HEK293T (cell line): ENCODE measurements at regions not wholly inside any gene's neighbourhood (a gene's known extent, or its start where the extent isn't known, plus 50 kb on each side); places are given as distances from the start of the nearest gene placed in this dataset.

Experiments
- CTCF ChIA-PET: fragments of 350-600 bp; formaldehyde crosslinking; extraction: SDS; loops from one replicate; lab custom pipeline; 2021; ENCODE audit warnings: antibody characterized with exemption, inconsistent platforms; lab: Yijun Ruan, JAX
- POLR2A ChIA-PET: fragments of 350-600 bp; formaldehyde crosslinking; extraction: SDS; loops from one replicate; lab custom pipeline; 2020; ENCODE audit warnings: antibody characterized with exemption, inconsistent platforms; lab: Yijun Ruan, JAX
- DNase-seq: peaks from one replicate; pipeline ENCODE4 v3.0.0; 2012; ENCODE audit warnings: mixed read lengths; ENCODE audit errors: extremely low spot score
- ARNT ChIP-seq: fragments of 450-650 bp; IDR thresholded peaks from 2 replicates; pipeline ENCODE4 v1.6.1; 2017; ENCODE audit warnings: mild to moderate bottlenecking
- BHLHE40 ChIP-seq: fragments of 450-650 bp; IDR thresholded peaks from 2 replicates; pipeline ENCODE4 v1.6.1; 2016; ENCODE audit warnings: mild to moderate bottlenecking, moderate library complexity, borderline replicate concordance
- CTBP1 ChIP-seq: fragments of 450-650 bp; IDR thresholded peaks from 2 replicates; pipeline ENCODE4 v1.6.1; 2016; ENCODE audit warnings: borderline replicate concordance
- ELF4 ChIP-seq: fragments of 450-650 bp; IDR thresholded peaks from 2 replicates; pipeline ENCODE4 v1.6.1; 2017; ENCODE audit warnings: antibody characterized with exemption
- FOXA1 ChIP-seq: fragments of 450-650 bp; IDR thresholded peaks from 2 replicates; pipeline ENCODE4 v1.6.1; 2016; ENCODE audit warnings: mild to moderate bottlenecking
- FOXK2 ChIP-seq: fragments of 450-650 bp; IDR thresholded peaks from 2 replicates; pipeline ENCODE4 v1.6.1; 2016; ENCODE audit warnings: mild to moderate bottlenecking
- FOXM1 ChIP-seq: fragments of 450-650 bp; IDR thresholded peaks from 2 replicates; pipeline ENCODE4 v1.6.1; 2017; ENCODE audit warnings: mild to moderate bottlenecking, borderline replicate concordance
- HDGF ChIP-seq: fragments of 450-650 bp; IDR thresholded peaks from 2 replicates; pipeline ENCODE4 v1.6.1; 2017; ENCODE audit warnings: antibody characterized with exemption, borderline replicate concordance
- L3MBTL2 ChIP-seq: fragments of 450-650 bp; conservative IDR thresholded peaks from 2 replicates; pipeline ENCODE4 v1.6.1; 2016; ENCODE audit warnings: mild to moderate bottlenecking
- LEF1 ChIP-seq: fragments of 450-650 bp; IDR thresholded peaks from 2 replicates; pipeline ENCODE4 v1.6.1; 2017; ENCODE audit warnings: mild to moderate bottlenecking, borderline replicate concordance
- NFRKB ChIP-seq: fragments of 450-650 bp; IDR thresholded peaks from 2 replicates; pipeline ENCODE4 v1.6.1; 2016; ENCODE audit warnings: mild to moderate bottlenecking, moderate library complexity
- PKNOX1 ChIP-seq: fragments of 450-650 bp; IDR thresholded peaks from 2 replicates; pipeline ENCODE4 v1.6.1; 2016
- SP1 ChIP-seq: fragments of 450-650 bp; IDR thresholded peaks from 2 replicates; pipeline ENCODE4 v1.6.1; 2017
- SUZ12 ChIP-seq: fragments of 450-650 bp; IDR thresholded peaks from 2 replicates; pipeline ENCODE4 v1.6.1; 2016; ENCODE audit warnings: mild to moderate bottlenecking
- TARDBP ChIP-seq: fragments of 450-650 bp; IDR thresholded peaks from 2 replicates; pipeline ENCODE4 v1.6.1; 2016
- ZNF384 ChIP-seq: fragments of 450-650 bp; IDR thresholded peaks from 2 replicates; pipeline ENCODE4 v1.6.1; 2016

- no peak for TF ChIP-seq NFRKB
- TF ChIP-seq ARNT: no peak
- no peak for TF ChIP-seq BHLHE40
- no peak for TF ChIP-seq LEF1
- TF ChIP-seq FOXK2: no peak
- TF ChIP-seq PKNOX1: no peak
- TF ChIP-seq L3MBTL2: no peak
- CTCF ChIA-PET: no interaction called here
- DNase-seq: no peak
- POLR2A ChIA-PET: no interaction called here
Measured at GRCh38 chrX:63932907-63933306, 147.9 kb upstream of the ARHGEF9 start.

GRCh38 chrX:63932006-63932405 lies 147.0 kb upstream of the ARHGEF9 start:
- CTCF ChIA-PET: no interaction called here
- no peak for DNase-seq
- TF ChIP-seq SUZ12: no peak
- TF ChIP-seq ELF4: no peak
- no peak for TF ChIP-seq LEF1
- TF ChIP-seq BHLHE40: no peak
- TF ChIP-seq SP1: no peak
- POLR2A ChIA-PET: no interaction called here

GRCh38 chrX:63930140-63930539 lies 145.1 kb upstream of the ARHGEF9 start:
- DNase-seq: no peak
- ChIA-PET POLR2A (no interaction called here), CTCF (no interaction called here)
- TF ChIP-seq CTBP1 (no peak), ARNT (no peak)

- TF ChIP-seq L3MBTL2 (no peak), ARNT (no peak), HDGF (no peak), NFRKB (no peak), BHLHE40 (no peak), ELF4 (no peak), CTBP1 (no peak), LEF1 (no peak), TARDBP (no peak), SUZ12 (no peak), ZNF384 (no peak), PKNOX1 (no peak)
- DNase-seq: no peak
- POLR2A ChIA-PET: no interaction called here
- CTCF ChIA-PET: no interaction called here
Measured at GRCh38 chrX:63929608-63930007, 144.6 kb upstream of the ARHGEF9 start.

- no peak for DNase-seq
- CTCF ChIA-PET: no interaction called here
- TF ChIP-seq LEF1 (no peak), ARNT (no peak), FOXM1 (no peak), PKNOX1 (no peak), FOXA1 (no peak), NFRKB (no peak), SP1 (no peak), ZNF384 (no peak), TARDBP (no peak)
- POLR2A ChIA-PET: no interaction called here
Measured at GRCh38 chrX:63927848-63928247, 142.8 kb upstream of the ARHGEF9 start.

GRCh38 chrX:63922221-63922620 lies 137.2 kb upstream of the ARHGEF9 start:
- ChIA-PET POLR2A (no interaction called here), CTCF (no interaction called here)
- no peak for DNase-seq
- TF ChIP-seq ELF4 (no peak), TARDBP (no peak), SUZ12 (no peak), FOXM1 (no peak), FOXA1 (no peak), FOXK2 (no peak), ZNF384 (no peak)

GRCh38 chrX:63920875-63921274 lies 135.9 kb upstream of the ARHGEF9 start:
- POLR2A ChIA-PET: no interaction called here
- DNase-seq: no peak
- CTCF ChIA-PET: no interaction called here
- no peak for TF ChIP-seq TARDBP
- TF ChIP-seq BHLHE40: no peak
- TF ChIP-seq NFRKB: no peak
- TF ChIP-seq SP1: no peak
- TF ChIP-seq LEF1: no peak
- TF ChIP-seq FOXM1: no peak
- no peak for TF ChIP-seq L3MBTL2
- TF ChIP-seq ARNT: no peak
- no peak for TF ChIP-seq SUZ12
